Germinal center (tissue), 1 donor: ENCODE measurements at regions not wholly inside any gene's neighbourhood (a gene's known extent, or its start where the extent isn't known, plus 50 kb on each side); places are given as distances from the start of the nearest gene placed in this dataset.

Experiments used
- DNase-seq: peaks from one replicate; pipeline ENCODE4 v3.0.0; 2012; ENCODE audit warnings: mixed read lengths, low spot score

DNA sequence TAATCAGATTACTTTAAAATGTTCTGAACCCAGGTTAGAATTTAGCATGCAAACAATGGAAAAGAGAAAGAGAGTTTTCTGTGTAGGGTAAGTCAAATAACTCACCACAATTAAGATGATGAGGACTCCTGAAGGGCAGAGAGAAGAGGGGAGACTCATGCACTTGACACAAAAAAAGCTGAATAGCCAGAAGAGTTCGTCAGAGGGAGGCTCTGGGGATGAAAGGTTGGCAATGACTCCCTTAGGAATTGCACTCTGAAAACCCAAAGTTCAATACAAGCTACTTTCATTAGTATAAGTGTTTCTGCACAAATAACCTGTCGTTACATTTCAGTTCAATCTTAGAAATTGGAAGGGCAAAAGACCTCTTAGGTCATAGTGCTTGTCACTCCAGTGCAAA lies 434.4 kb upstream of the PCDH9 start:
- DNase-seq: no peak

GRCh38 chr13:67662997-67663396 lies 432.9 kb upstream of the PCDH9 start:
- no peak for DNase-seq

- no peak for DNase-seq
These were observed 422.8 kb upstream of the PCDH9 start for GRCh38 chr13:67652887-67653286.

DNA sequence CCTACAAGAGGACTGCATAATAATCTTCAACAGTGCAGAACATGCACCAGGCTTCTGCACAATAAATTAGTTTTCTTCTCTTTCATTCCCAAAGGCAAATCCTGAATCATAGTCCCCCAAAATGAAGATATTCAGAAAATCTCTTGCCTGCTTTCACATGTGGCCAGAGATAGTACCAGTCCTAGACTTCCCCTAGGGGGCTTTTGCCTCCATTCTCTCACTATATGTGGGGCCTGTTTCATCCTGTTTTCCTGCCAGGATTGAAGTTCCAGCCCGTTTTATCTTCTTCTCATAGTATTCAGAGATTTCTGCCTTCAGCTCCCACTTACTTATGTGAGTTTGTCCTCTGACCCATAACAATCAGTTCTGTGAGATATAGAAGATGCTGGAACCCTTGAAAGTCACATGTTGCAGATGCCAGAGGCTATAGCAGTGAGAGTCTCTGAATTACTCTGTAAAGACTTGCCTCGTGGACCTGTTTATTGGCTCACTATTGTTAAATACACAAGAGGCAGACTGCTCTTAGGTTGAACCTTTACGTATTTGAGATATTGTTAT lies 421.9 kb upstream of the PCDH9 start:
- DNase-seq: no peak

DNA sequence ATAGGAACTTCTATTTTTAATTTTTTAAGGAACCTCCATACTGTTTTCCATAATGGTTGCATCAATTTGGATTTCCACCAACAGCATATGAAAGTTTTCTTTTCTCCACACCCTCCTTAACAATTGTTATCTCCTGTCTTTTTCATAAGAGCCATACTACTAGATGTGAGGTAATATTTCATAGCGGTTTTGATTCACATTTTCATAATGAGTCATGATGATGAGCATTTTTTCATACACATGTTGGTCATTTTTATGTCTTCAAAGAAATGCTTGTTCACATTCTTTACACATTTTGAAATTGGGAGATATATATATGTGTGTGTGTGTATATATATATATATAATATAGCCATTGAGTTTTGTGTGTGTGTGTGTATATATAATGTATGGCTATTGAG lies 420.3 kb upstream of the PCDH9 start:
- no peak for DNase-seq

GRCh38 chr13:67645874-67646467 lies 415.8 kb upstream of the PCDH9 start:
- DNase-seq: no peak

DNA sequence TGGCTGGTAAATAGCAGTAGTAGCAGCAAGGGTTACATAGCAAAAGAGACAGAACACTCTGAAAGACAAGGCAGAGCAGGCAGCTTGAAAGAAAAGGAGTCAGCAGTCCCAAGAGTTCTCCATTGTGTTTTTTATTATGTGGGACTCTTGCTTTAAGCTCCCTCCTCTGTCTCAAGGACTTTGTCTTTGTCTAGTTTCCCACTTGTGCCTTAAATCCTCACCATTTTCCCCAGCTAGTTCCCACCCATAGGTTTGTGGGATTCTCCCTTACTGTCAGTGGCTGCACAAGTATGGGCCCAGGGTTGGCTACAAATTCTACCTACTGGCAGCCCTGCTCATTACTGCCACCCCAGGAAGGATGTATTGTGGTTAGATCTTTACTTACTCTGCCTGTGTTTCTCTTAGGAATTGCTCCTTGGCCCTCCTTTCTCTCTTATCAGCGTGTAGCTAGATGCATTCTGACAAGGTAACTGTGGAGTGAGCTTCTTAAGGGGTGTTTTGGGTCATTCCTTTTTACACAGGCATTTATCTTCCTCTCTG lies 413.4 kb upstream of the PCDH9 start:
- DNase-seq: no peak

DNA sequence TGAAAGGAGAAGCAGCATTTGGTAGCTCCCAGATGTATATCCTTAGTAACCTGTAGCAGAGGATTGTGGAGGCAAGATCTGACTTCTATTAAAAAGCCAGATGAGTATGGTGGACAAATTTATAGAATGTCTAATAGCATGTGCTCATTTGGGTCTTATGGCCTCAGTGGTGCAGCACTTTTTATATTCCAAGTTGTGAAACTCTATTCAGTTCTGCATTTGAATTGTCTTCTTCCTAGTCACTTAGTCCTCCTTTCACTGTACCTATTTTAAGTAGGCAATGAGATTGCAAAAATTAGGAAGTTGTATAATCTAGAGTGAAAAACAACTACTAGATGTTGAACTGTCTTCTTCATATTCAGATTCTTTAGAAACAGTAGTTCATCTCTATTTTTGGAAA lies 412.5 kb upstream of the PCDH9 start:
- no peak for DNase-seq

DNA sequence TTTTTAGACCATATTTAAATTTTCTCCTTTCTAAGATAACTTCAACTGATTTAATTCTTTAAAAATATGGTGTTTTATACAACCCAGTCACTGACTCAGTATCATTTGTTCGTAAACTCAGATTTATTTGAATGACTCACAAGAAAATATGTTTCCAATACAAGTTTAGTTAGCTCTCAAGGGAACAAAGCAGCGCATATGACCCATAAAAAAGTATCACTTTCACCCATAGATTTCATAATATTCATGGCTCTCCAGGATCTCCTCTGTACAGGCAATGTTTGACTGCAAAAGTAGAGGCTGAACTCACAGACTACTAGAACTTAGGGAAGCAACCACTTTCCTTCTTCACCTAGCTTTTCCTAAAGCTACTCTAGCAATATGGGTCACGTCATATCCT lies 405.6 kb upstream of the PCDH9 start:
- no peak for DNase-seq

- no peak for DNase-seq
These were observed 402.5 kb upstream of the PCDH9 start for GRCh38 chr13:67632590-67632989.

GRCh38 chr13:67630640-67631039 lies 400.5 kb upstream of the PCDH9 start:
- no peak for DNase-seq

DNA sequence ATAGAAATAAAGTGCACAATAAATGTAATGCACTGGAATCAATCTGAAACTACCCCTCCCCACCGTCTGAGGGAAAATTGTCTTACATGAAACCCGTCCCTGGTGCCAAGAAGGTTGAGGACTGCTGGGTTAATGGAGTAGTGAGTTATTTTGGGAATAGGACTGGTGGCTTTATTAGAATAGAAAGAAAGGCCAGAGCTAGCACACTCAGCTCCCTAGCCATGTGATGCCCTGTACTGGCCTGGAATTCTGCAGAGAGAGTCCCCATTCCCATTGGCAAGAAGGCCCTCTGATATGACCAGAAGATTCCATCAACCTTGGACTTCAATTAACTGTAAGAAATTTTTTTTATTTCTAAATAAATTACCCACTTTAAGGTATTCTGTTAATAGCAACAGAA lies 393.5 kb upstream of the PCDH9 start:
- no peak for DNase-seq

DNA sequence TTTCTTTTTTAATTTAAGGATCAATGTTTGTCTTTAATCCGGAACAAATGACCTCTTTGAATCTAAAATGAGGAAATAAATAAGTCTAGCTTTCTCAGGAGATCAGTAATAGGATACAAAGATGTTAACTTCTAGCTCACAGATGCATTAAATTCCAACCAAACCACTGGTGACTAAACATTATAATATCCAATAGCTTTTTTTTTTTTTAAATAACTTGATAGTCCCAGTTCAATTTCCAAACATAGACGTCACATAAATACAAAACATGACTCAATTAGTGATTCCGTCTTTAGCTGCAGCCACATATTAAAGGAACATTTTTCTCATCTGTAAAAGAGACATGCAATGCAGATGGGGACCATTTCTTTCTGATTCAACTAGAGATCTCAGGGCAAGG lies 390.5 kb upstream of the PCDH9 start:
- no peak for DNase-seq

GRCh38 chr13:67619995-67620380 lies 389.9 kb upstream of the PCDH9 start:
- no peak for DNase-seq

GRCh38 chr13:67619351-67619994 lies 389.3 kb upstream of the PCDH9 start:
- DNase-seq: no peak

- no peak for DNase-seq
These were observed 384.4 kb upstream of the PCDH9 start for GRCh38 chr13:67614579-67614978.

- no peak for DNase-seq
These were observed 383.9 kb upstream of the PCDH9 start for GRCh38 chr13:67614013-67614412.

- DNase-seq: no peak
These were observed 358.5 kb upstream of the PCDH9 start for GRCh38 chr13:67588607-67589006.

DNA sequence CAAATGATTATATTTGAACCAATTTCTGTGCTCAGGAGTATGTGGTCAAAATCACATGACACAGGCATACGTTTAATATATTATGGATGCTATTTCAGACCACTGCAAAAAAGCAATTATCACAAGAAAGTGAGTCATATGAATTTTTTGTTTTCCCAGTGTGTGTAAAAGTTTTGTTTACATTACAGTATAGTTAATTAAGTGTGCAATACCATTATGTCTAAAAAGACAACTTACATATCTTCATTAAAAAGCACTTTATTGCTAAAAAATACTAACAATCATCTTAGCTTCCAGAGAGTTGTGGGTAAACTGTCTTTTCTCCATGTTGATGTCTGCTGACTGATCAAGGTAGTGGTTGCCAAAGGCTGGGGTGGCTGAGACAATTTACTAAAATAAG lies 347.2 kb upstream of the PCDH9 start:
- no peak for DNase-seq

DNA sequence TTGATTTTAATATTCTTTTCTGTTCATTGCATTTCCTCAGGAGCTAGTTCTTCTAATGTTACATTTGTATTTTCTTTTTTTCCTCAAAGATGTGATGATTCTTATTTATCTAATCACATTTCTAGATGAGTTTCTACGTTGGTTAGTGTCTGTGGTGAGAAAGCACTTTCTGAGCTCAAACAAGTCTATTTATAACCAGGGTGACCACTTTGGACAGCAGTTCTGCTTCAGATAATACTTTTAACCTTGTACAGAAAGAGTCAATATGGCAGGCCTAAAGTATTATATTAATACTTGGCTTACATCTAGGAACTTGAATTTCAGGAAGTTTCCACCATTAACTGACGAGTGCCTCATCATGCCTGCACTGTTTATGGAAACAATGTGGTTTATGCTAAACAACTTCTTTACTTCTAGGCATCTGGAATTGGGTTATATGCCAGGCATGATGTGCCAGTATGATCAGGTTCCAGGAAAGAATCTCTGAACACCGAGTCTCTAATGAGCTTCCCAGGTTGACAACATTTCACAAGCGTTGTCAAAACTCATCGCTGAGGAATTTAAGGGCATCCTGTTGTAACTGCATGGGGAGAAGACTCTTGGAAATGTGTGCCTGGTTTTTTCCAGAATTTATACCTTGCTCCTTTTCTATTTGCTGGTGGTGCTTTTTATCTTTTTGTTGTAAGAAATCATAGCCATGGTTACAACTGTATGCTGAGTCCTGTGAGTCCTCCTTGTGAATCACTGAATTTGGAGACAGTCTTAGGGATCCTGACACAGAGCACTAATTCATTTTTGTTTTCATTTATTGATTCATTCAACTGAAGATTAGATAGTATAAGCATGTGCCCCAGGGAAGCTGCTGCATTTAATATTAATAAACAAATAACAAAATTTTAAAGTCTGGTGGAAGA lies 344.4 kb upstream of the PCDH9 start:
- no peak for DNase-seq

GRCh38 chr13:67568205-67568604 lies 338.1 kb upstream of the PCDH9 start:
- no peak for DNase-seq

DNA sequence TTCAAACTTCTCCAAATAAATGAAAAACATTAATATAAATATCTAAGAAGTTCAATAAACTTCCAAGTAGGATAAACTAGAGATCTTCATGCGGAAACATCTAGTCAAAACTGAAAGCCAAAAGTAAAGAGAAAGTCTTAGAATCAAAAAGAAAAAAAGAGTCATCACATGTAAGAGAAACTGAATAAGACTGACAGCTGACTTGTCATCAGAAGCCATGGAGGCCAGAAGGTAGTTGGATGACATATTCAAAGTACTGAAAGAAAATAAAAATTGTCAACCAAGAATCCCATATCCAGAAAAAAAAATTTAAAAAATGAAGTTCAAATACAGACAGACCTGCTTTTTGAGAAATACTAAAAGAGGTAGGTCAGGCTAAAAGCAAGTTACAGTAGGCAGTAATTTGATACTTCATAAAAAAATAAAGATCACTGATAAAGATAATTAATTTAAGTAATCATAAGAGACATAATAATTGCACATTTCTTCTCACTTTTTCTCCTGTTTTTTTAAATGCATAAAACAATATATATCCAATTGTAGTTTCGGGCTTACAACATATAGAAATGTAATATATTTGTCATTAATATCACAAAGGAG lies 327.6 kb upstream of the PCDH9 start:
- DNase-seq: no peak
